ENCODE measurements at regions not wholly inside any gene's neighbourhood (a gene's known extent, or its start where the extent isn't known, plus 50 kb on each side); places are given as distances from the start of the nearest gene placed in this dataset.

GRCh38 chr5:176180339-176180738 lies 57.9 kb upstream of the SIMC1 start:
- no peak overlapping the region for H3K27ac ChIP-seq (replicated peaks)
- peaks cover 9% of the 10 kb centered on the region for H3K27me3 ChIP-seq (ENCODE audit: insufficient read depth, poor library complexity, severe bottlenecking)
- DNase-seq (ENCODE audit: low read depth in 1 of 2, low spot score in 1 of 2) = no peak
- H3K4me3 ChIP-seq (replicated peaks; ENCODE audit: insufficient read depth, low read length) = no peak overlapping the region
- TF ChIP-seq, protein P1, sequence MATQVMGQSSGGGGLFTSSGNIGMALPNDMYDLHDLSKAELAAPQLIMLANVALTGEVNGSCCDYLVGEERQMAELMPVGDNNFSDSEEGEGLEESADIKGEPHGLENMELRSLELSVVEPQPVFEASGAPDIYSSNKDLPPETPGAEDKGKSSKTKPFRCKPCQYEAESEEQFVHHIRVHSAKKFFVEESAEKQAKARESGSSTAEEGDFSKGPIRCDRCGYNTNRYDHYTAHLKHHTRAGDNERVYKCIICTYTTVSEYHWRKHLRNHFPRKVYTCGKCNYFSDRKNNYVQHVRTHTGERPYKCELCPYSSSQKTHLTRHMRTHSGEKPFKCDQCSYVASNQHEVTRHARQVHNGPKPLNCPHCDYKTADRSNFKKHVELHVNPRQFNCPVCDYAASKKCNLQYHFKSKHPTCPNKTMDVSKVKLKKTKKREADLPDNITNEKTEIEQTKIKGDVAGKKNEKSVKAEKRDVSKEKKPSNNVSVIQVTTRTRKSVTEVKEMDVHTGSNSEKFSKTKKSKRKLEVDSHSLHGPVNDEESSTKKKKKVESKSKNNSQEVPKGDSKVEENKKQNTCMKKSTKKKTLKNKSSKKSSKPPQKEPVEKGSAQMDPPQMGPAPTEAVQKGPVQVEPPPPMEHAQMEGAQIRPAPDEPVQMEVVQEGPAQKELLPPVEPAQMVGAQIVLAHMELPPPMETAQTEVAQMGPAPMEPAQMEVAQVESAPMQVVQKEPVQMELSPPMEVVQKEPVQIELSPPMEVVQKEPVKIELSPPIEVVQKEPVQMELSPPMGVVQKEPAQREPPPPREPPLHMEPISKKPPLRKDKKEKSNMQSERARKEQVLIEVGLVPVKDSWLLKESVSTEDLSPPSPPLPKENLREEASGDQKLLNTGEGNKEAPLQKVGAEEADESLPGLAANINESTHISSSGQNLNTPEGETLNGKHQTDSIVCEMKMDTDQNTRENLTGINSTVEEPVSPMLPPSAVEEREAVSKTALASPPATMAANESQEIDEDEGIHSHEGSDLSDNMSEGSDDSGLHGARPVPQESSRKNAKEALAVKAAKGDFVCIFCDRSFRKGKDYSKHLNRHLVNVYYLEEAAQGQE (IDR thresholded peaks at IDR 0.05; ENCODE audit: insufficient replicate concordance, low read depth) = no peak
- TF ChIP-seq POLR2AphosphoS5 (IDR thresholded peaks at IDR 0.05; ENCODE audit: low read depth) (no peak), GABPA (IDR thresholded peaks at IDR 0.05; ENCODE audit: low read depth) (no peak), SPI1 (IDR thresholded peaks at IDR 0.05; ENCODE audit: borderline replicate concordance, low read depth) (no peak), CTCF (IDR thresholded peaks at IDR 0.05; ENCODE audit: insufficient read depth, low read length) (no peak)

DNA sequence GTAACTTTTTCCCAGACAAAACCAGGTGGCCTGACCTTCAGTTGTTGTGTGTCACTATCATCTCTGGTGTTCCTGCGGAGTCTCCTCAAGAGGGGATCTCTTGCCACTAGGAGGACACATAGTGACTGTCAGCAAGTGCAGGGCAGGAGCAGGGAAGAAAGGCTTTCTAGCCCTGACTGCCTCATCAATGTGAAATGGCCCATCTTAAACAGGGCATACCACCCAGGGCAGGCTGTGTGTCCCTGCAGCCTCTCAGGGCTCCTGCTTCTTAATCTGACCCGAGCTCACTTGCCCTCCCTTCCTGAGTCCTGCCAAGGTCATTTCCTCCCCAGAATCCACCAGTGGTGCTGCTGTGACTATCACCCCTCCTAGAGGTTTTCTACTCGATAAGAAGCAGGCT lies 57.4 kb upstream of the SIMC1 start:
- TF ChIP-seq SPI1 (IDR thresholded peaks at IDR 0.05; ENCODE audit: borderline replicate concordance, low read depth) (no peak), CTCF (IDR thresholded peaks at IDR 0.05; ENCODE audit: insufficient read depth, low read length) (no peak), GABPA (IDR thresholded peaks at IDR 0.05; ENCODE audit: low read depth) (no peak), POLR2AphosphoS5 (IDR thresholded peaks at IDR 0.05; ENCODE audit: low read depth) (no peak)
- TF ChIP-seq, protein P1 (IDR thresholded peaks at IDR 0.05; ENCODE audit: insufficient replicate concordance, low read depth) = no peak

DNA sequence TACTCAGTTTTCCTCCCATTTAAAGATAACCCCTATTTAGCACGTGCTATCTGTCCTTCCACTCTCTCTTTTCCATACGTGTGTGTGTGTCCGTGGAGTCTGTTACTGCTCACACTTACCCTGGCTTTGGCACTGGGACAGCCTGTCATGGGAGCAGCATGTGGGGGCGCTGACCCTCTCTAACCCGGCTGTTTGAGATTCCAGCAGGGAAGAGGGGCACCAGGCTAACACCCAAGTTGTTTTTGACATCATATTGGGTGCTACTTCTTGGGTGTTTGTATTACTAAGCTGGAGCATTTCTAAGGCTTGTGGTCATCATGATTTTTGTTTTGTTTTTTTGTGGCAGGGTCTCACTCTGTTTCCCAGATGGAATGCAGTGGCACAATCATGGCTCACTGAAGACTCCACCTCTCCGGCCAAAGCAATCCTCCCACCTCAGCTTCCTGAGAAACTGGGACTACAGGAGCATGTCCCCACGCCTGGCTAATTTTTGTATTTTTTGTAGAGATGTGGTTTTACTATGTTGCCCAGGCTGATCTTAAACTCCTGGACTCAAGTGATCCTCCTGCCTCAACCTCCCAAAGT lies 56.9 kb upstream of the SIMC1 start:
- peaks cover 6% of the 10 kb centered on the region for H3K27me3 ChIP-seq (ENCODE audit: insufficient read depth, poor library complexity, severe bottlenecking)
- no peak overlapping the region for H3K27ac ChIP-seq (replicated peaks)
- no peak for DNase-seq (ENCODE audit: low read depth in 1 of 2, low spot score in 1 of 2)
- TF ChIP-seq SPI1 (IDR thresholded peaks at IDR 0.05; ENCODE audit: borderline replicate concordance, low read depth) (no peak), POLR2AphosphoS5 (IDR thresholded peaks at IDR 0.05; ENCODE audit: low read depth) (no peak), CTCF (IDR thresholded peaks at IDR 0.05; ENCODE audit: insufficient read depth, low read length) (no peak), GABPA (IDR thresholded peaks at IDR 0.05; ENCODE audit: low read depth) (no peak)
- TF ChIP-seq, protein P1 (IDR thresholded peaks at IDR 0.05; ENCODE audit: insufficient replicate concordance, low read depth) = no peak
- no peak overlapping the region for H3K4me3 ChIP-seq (replicated peaks; ENCODE audit: insufficient read depth, low read length)

More for the DNA sequence above, 57.4 kb upstream of the SIMC1 start:
- Histone ChIP-seq H3K4me3 (replicated peaks; ENCODE audit: insufficient read depth, low read length) (no peak overlapping the region), H3K27ac (replicated peaks) (no peak overlapping the region), H3K27me3 (ENCODE audit: insufficient read depth, poor library complexity, severe bottlenecking) (peaks cover 9% of the 10 kb centered on the region)
- no peak for DNase-seq (ENCODE audit: low read depth in 1 of 2, low spot score in 1 of 2)
